IPS DF 6.9 (cell line): ENCODE measurements at regions not wholly inside any gene's neighbourhood (a gene's known extent, or its start where the extent isn't known, plus 50 kb on each side); places are given as distances from the start of the nearest gene placed in this dataset.

Source experiments
- DNase-seq: peaks from one replicate; pipeline ENCODE4 v3.0.0-alpha.2; 2013; ENCODE audit warnings: low read depth, low spot score
- H3K27ac ChIP-seq: one replicate; pipeline ENCODE4 v1.5.1; 2013; ENCODE audit warnings: low read length, control low read depth
- H3K27me3 ChIP-seq: 2 replicates; pipeline ENCODE4 v1.6.1; 2013; ENCODE audit warnings: mild to moderate bottlenecking, low read length; ENCODE audit not compliant: control insufficient read depth, insufficient read depth
- H3K36me3 ChIP-seq: 2 replicates; pipeline ENCODE4 v1.6.1; 2013; ENCODE audit warnings: low read length; ENCODE audit not compliant: control insufficient read depth, insufficient read depth
- H3K4me1 ChIP-seq: 2 replicates; pipeline ENCODE4 v1.6.1; 2013; ENCODE audit warnings: low read length; ENCODE audit not compliant: control insufficient read depth, insufficient read depth
- H3K4me3 ChIP-seq: 2 replicates; pipeline ENCODE4 v1.5.1; 2013; ENCODE audit warnings: mild to moderate bottlenecking, low read length
- H3K9me3 ChIP-seq: 2 replicates; pipeline ENCODE4 v1.6.1; 2013; ENCODE audit warnings: low read length, inconsistent platforms; ENCODE audit not compliant: control insufficient read depth, insufficient read depth
- WGBS: extraction: QIAGEN DNeasy Blood & Tissue Kit; methylation state at CpG from one replicate; pipeline ENCODE4 v1.1.7; 2013; ENCODE audit warnings: mixed read lengths, missing lambda C conversion rate; ENCODE audit not compliant: insufficient read length, insufficient coverage; 5-methylcytosine and 5-hydroxymethylcytosine counted together

DNA sequence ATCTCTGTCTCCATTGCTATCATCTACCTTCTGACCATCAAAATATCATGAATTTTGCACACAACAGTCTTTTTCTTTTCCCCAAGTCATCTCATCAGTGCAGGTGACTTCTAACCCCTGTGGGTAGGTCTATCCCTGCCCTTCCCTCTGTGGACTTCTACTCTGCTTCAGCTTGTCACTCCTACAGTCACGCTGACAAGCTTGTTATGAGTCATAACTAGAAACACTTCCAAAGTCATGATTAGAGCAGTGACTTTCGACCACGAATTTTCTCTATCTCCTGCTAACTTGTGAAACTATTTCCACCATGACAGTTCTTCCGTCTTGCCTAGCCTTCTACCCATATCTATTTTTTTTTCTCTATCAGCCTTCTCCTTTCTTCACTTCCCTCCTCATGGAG is 343.7 kb upstream of the ARGLU1 start:
- Histone ChIP-seq H3K4me1 (peaks cover 3% of the 10 kb centered on the region), H3K9me3 (no peaks in the 10 kb centered on the region), H3K27ac (no peak overlapping the region), H3K4me3 (no peak overlapping the region), H3K27me3 (no peaks in the 10 kb centered on the region), H3K36me3 (no peaks in the 10 kb centered on the region)
- no CpG with 5 or more reads among the region's 4 CpGs for WGBS
- DNase-seq = no peak

DNA sequence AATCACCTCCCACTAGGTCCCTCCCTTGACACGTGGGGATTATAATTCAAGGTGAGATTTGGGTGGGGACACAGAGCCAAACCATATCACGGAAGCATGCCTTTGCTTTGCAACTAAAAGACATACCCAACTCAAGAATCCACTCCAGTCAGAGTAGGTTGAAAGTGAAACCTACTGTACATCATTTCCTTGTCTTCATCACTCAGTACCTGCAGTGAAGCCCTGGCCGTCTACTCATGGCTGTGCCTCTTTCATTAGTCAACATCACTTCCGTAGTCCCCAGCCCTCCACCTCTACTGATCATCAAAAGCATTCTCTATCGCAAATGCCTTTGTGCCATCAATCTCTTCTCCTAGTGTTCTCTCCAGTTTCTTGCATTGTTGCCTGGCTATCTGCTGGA is 343.1 kb upstream of the ARGLU1 start:
- no peak for DNase-seq
- peaks cover 3% of the 10 kb centered on the region for H3K4me1 ChIP-seq
- H3K27me3 ChIP-seq = no peaks in the 10 kb centered on the region
- no peaks in the 10 kb centered on the region for H3K9me3 ChIP-seq
- H3K4me3 ChIP-seq = no peak overlapping the region
- no CpG with 5 or more reads among the region's 5 CpGs for WGBS
- no peaks in the 10 kb centered on the region for H3K36me3 ChIP-seq
- no peak overlapping the region for H3K27ac ChIP-seq

DNA sequence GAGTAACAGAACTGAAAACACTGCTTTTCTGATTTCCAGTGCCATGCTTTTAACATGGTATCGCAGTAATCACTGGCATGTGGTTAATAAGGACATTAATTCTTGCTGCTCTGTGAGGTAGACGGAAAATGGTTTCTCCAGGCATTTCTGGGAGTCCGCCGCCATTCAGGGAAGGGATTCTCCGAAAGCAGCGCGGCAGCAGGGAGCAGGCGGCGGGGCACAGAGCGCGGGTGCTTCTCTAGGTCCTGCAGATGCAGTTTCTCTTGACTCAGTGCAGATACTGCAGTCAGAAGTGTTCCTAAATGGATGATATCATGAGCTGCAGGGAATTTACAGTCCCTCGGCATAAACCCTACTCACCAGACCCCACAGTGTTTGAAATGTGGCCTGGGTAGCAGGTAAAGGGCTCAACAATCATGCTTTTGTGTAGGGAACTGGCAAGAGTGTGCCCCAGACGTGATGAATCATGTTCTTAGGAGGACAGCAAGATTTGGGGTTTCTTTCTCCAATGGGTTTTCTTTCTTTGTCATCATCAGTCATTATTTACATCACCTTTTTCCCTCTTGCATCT is 338.6 kb upstream of the ARGLU1 start:
- H3K36me3 ChIP-seq = no peaks in the 10 kb centered on the region
- H3K4me1 ChIP-seq = no peaks in the 10 kb centered on the region; the same call in 1 of the 2 replicates
- no peak overlapping the region for H3K27ac ChIP-seq
- H3K4me3 ChIP-seq = no peak overlapping the region
- no peaks in the 10 kb centered on the region for H3K27me3 ChIP-seq
- no CpG with 5 or more reads among the region's 13 CpGs for WGBS
- no peak for DNase-seq
- H3K9me3 ChIP-seq = no peaks in the 10 kb centered on the region

DNA sequence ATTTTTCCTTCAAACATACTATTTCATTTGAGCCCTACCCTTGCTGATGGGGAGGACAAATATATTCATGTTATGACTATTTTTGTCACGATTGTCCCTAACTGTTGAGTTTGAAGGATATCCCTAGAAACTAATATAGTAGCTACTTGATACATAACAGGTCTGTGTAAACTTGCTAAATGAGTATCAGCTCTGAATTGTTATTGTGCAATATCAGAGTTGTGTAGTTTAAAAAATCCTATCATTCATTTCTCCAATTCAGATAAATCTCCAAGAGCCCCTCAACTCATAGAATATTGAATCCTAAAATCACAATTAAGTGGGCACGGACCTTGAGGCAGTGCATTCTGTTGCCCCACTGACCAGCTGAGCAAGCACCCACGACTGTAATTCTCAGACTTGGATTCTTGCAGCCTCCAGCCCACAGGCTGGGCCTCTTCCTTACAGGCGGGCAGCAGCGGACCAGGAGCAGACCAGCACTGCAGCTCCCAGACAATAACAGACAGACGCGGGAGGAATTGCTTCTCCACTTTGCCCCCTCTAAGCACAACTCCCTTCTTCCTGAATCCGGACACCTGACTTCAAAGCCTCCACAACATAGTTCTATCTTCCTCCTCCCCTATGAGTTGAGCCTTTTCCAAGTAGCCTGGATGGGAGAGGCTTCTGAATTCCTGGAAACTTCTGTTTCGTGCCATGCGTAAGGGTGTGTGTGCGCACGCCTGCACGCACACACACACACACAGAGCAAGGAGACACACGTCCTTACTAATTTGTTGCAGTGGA is 337.6 kb upstream of the ARGLU1 start:
- no peaks in the 10 kb centered on the region for H3K36me3 ChIP-seq

DNA sequence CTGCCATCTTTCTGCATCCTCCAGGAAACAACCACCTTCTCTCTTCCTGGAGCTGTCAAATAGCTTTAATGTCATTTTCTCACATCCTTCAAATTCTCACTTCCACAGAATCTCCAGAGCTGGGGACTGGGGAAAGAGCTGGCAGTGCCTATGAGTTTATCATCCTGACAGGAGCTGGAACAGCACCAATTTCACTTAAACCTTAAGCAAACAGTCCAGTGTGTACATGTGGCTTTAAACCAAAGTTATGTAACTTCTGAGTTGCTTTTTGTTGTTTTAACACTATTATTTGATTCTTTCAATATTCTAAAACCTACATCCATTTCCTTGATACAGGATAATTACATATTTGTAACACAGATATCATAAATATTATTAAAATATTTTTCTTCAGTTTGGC is 331.5 kb upstream of the ARGLU1 start:
- Histone ChIP-seq H3K9me3 (no peaks in the 10 kb centered on the region), H3K36me3 (no peaks in the 10 kb centered on the region), H3K27me3 (no peaks in the 10 kb centered on the region), H3K4me3 (no peak overlapping the region), H3K4me1 (no peaks in the 10 kb centered on the region), H3K27ac (no peak overlapping the region)
- DNase-seq = no peak

More for the DNA sequence above, 337.6 kb upstream of the ARGLU1 start:
- Histone ChIP-seq H3K4me3 (no peak overlapping the region), H3K4me1 (no peaks in the 10 kb centered on the region; the same call in 1 of the 2 replicates), H3K27ac (no peak overlapping the region), H3K27me3 (no peaks in the 10 kb centered on the region), H3K9me3 (no peaks in the 10 kb centered on the region)
- no CpG with 5 or more reads among the region's 14 CpGs for WGBS
- DNase-seq = no peak

DNA sequence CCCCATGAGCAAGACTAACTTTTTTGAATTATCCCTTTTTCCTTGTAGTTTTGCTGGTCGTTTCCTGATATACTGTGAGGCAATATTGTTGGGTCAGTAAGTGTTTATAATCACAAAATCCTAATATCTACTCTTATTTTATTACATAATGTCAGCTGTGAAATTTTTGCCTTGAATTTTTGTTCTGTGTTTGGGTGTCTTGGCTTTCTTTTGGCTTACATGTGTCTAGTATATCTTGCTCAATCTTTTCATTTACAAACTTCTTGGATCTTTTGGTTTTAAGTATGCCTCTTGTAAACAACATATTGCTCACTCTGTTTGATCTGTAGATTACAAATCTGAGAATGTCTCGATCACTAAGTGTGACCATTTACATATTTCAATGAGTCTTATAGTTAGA is 330.3 kb upstream of the ARGLU1 start:
- Histone ChIP-seq H3K4me3 (no peak overlapping the region), H3K27ac (no peak overlapping the region), H3K36me3 (no peaks in the 10 kb centered on the region), H3K27me3 (no peaks in the 10 kb centered on the region), H3K4me1 (no peaks in the 10 kb centered on the region), H3K9me3 (no peaks in the 10 kb centered on the region)
- no CpG with 5 or more reads among the region's 2 CpGs for WGBS
- DNase-seq = no peak

DNA sequence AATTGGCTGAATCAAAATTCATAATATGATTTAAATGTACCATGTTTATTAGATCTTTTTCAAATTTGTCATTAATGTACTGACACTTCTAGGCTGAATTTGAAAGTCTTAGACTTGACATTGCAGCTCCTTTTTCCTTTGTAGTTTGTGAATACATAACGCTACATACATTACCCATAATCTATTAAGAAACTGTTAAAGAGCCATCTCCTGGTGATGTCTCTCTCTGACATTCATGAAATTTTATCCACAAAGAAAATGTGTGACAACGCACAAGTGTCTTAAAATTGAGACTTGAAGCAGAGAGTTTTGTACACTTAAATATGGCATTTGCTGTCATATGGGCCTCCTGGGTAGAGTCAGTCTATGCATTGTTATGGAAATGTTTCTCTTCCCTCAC is 320.2 kb upstream of the ARGLU1 start:
- no CpG with 5 or more reads among the region's 2 CpGs for WGBS
- no peak overlapping the region for H3K27ac ChIP-seq
- no peaks in the 10 kb centered on the region for H3K4me1 ChIP-seq
- no peak overlapping the region for H3K4me3 ChIP-seq
- DNase-seq = no peak
- H3K27me3 ChIP-seq = no peaks in the 10 kb centered on the region
- no peaks in the 10 kb centered on the region for H3K36me3 ChIP-seq
- H3K9me3 ChIP-seq = no peaks in the 10 kb centered on the region

DNA sequence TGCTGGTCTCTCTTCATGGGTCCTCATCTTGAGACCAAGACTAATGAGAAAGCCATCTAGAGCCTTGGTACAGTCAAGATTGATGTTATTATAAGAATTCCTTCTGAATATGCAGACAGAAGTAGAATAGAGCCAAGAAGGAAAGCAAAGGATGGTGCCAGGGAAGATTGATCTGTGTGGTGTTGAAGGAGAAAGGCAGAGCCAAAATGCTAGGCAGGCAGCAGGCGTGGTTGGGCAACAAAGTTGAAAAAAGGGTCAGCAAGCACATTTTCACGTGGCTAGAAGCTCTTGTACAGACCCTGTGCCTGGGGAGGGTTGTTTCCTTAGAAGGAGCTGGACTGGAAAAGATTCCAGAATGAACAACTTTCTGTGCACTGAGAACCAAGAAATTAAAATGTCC is 319.7 kb upstream of the ARGLU1 start:
- H3K4me1 ChIP-seq = no peaks in the 10 kb centered on the region
- H3K4me3 ChIP-seq = no peak overlapping the region
- H3K27me3 ChIP-seq = no peaks in the 10 kb centered on the region
- H3K27ac ChIP-seq = no peak overlapping the region
- H3K9me3 ChIP-seq = no peaks in the 10 kb centered on the region
- no peak for DNase-seq
- no peaks in the 10 kb centered on the region for H3K36me3 ChIP-seq
- WGBS = no CpG with 5 or more reads among the region's 2 CpGs

DNA sequence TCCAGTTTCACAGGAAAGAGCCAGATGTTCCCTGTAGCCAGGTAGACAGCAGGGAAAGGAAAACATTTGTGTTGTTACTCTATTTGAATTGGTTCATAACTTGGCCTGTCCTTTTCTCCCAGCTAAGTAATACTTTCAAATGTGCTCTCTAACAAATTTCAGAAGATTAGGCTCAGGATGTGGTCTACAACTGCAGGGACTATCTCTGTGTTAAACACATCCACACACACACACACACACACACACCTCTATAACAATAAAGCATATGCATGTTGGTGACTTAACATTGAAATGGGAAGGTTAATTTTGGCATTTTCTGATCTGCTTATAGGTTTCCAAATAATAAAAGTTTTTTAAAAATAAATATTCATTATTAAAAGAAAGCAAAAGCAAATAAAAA is 316.0 kb upstream of the ARGLU1 start:
- no peaks in the 10 kb centered on the region for H3K9me3 ChIP-seq
- no peak overlapping the region for H3K4me3 ChIP-seq
- H3K36me3 ChIP-seq = no peaks in the 10 kb centered on the region
- no peak for DNase-seq
- H3K27me3 ChIP-seq = no peaks in the 10 kb centered on the region
- H3K4me1 ChIP-seq = peaks cover 2% of the 10 kb centered on the region; the same call in 1 of the 2 replicates
- no peak overlapping the region for H3K27ac ChIP-seq

DNA sequence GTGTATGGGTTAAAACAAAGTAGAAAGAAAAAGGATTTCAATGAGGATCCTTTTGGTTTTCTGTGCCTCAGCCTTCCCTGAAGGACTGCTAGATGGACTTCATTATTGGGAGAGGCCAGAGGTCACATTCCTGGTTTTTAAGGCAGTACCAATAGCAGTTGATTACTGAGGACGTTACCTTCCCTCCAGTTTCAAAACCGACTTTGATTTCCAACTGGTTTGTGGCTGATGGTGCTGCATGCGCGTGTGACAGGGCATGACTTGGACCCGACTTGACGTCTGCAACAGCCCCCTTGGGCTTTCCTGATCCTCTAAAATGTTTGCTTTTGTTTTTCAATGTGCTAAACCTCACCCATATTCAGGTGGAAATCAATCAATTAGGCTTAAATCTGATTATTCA is 314.3 kb upstream of the ARGLU1 start:
- no peak overlapping the region for H3K27ac ChIP-seq
- no peaks in the 10 kb centered on the region for H3K9me3 ChIP-seq
- no peak for DNase-seq
- WGBS = no CpG with 5 or more reads among the region's 6 CpGs
- H3K4me3 ChIP-seq = no peak overlapping the region
- H3K36me3 ChIP-seq = no peaks in the 10 kb centered on the region
- H3K4me1 ChIP-seq = peaks cover 2% of the 10 kb centered on the region; the same call in 1 of the 2 replicates
- H3K27me3 ChIP-seq = no peaks in the 10 kb centered on the region

DNA sequence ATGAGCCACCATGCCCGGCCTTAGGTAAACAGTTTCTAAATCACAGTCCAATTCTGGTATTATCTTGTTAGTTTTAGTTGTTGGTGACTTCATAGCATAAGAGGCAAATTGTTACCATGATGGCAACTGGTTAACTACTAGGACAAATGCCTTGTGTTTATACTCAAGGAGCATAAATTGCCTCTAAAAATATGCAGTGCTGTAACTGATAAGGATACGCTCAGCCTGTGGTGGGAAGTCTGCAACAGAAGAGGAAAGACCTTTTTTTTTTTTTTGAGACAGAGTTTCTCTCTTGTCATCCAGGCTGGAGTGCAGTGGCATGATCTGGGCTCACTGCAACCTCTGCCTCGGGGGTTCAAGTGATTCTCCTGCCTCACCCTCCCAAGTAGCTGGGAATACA is 311.9 kb upstream of the ARGLU1 start:
- no peak for DNase-seq
- no peaks in the 10 kb centered on the region for H3K9me3 ChIP-seq
- no CpG with 5 or more reads among the region's 3 CpGs for WGBS

More for the DNA sequence above, 311.9 kb upstream of the ARGLU1 start:
- H3K27me3 ChIP-seq = no peaks in the 10 kb centered on the region
- H3K27ac ChIP-seq = no peak overlapping the region
- no peak overlapping the region for H3K4me3 ChIP-seq
- H3K4me1 ChIP-seq = peaks cover 2% of the 10 kb centered on the region; the same call in 1 of the 2 replicates
- H3K36me3 ChIP-seq = no peaks in the 10 kb centered on the region
